Lower leg skin (tissue), 4 donors: ENCODE measurements at regions not wholly inside any gene's neighbourhood (a gene's known extent, or its start where the extent isn't known, plus 50 kb on each side); places are given as distances from the start of the nearest gene placed in this dataset.

ENCODE experiments used
- DNase-seq, 2 donors: peaks; one replicate each; pipeline ENCODE4 v3.0.0-alpha.2; 2019; ENCODE audit warnings: low spot score in 2 of 2
- H3K4me3 ChIP-seq: fragments of 200-600 bp; sonication (generic); 2 replicates; pipeline ENCODE4 v1.5.1; 2017; ENCODE audit warnings: mild to moderate bottlenecking, low read depth; ENCODE audit not compliant: poor library complexity, severe bottlenecking
- CTCF ChIP-seq, 3 donors: fragments of 450-650 bp; IDR thresholded peaks; one replicate each; pipeline ENCODE4 v1.5.1; 2016; ENCODE audit warnings: antibody characterized with exemption in 3 of 3, mild to moderate bottlenecking in 3 of 3, moderate library complexity in 2 of 3
- POLR2A ChIP-seq, 2 donors: fragments of 450-650 bp; IDR thresholded peaks; one replicate each; pipeline ENCODE4 v1.6.1; 2016 to 2017; ENCODE audit warnings: antibody characterized with exemption in 2 of 2, mild to moderate bottlenecking in 1 of 2, moderate library complexity in 1 of 2
- WGBS, 2 donors: methylation state at CpG; one replicate each; pipeline ENCODE4 v1.1.5; 2018; 5-methylcytosine and 5-hydroxymethylcytosine counted together
- intact Hi-C: fragments of 100-400 bp; cut with DNase I; formaldehyde crosslinking; loops from one replicate; pipeline ENCODE4 v1.15.0; 2023; ENCODE audit warnings: low total_unique reads

- intact Hi-C loops: no loop called here
- no peak overlapping the region for H3K4me3 ChIP-seq
- WGBS, 2 donors: 82% methylated on average over 5 to 6 of the region's 6 CpGs
Measured at GRCh38 chr15:66954601-66955000, 110.8 kb upstream of the SMAD3 start.

GRCh38 chr15:66955001-66955516 is 110.3 kb upstream of the SMAD3 start:
- H3K4me3 ChIP-seq: no peak overlapping the region
- TF ChIP-seq CTCF (IDR thresholded peaks at IDR 0.05) (no peak), POLR2A (IDR thresholded peaks at IDR 0.05) (no peak)
- 41 to 66% methylated on average over 4 of the region's 4 CpGs for WGBS, 2 donors
- intact Hi-C loops: no loop called here
- DNase-seq: no peak

More at GRCh38 chr15:66954601-66955000, 110.8 kb upstream of the SMAD3 start:
- TF ChIP-seq POLR2A (IDR thresholded peaks at IDR 0.05) (no peak), CTCF (IDR thresholded peaks at IDR 0.05) (no peak)
- DNase-seq: peak in 1 of 2 donors; percentile 50

GRCh38 chr15:66955871-66956585 is 109.4 kb upstream of the SMAD3 start:
- 50 to 60% methylated on average over 2 of the region's 2 CpGs for WGBS, 2 donors
- intact Hi-C loops: no loop called here
- TF ChIP-seq POLR2A (IDR thresholded peaks at IDR 0.05) (no peak), CTCF (IDR thresholded peaks at IDR 0.05) (no peak)
- H3K4me3 ChIP-seq: no peak overlapping the region
- DNase-seq: peak in 1 of 2 donors; percentile 82

GRCh38 chr15:66956672-66957430 is 108.6 kb upstream of the SMAD3 start:
- DNase-seq: peak in 1 of 2 donors; percentile 59
- WGBS, 2 donors: 73 to 80% methylated on average over 9 of the region's 9 CpGs
- no peak overlapping the region for H3K4me3 ChIP-seq
- intact Hi-C loops: no loop called here
- TF ChIP-seq POLR2A (IDR thresholded peaks at IDR 0.05) (no peak), CTCF (IDR thresholded peaks at IDR 0.05) (no peak)

GRCh38 chr15:66957431-66957720 is 108.0 kb upstream of the SMAD3 start:
- peak in 1 of 2 donors; percentile 54 for DNase-seq
- no peak overlapping the region for H3K4me3 ChIP-seq
- intact Hi-C loops: no loop called here
- TF ChIP-seq CTCF (IDR thresholded peaks at IDR 0.05) (no peak), POLR2A (IDR thresholded peaks at IDR 0.05) (no peak)
- WGBS, 2 donors: 56 to 67% methylated on average over 1 of the region's 1 CpG
